GOT3 (cell line): ENCODE measurements at regions not wholly inside any gene's neighbourhood (a gene's known extent, or its start where the extent isn't known, plus 50 kb on each side); places are given as distances from the start of the nearest gene placed in this dataset.
"Not testable (repeated sequence)": the region's sequence is repeated elsewhere in the genome, so short reads cannot be mapped to it uniquely, and the experiment has no call there.

Source experiments
- DNase-seq: peaks from one replicate; lab custom pipeline; 2025; ENCODE audit warnings: mixed read lengths; lab: John Stamatoyannopoulos, UW

DNA sequence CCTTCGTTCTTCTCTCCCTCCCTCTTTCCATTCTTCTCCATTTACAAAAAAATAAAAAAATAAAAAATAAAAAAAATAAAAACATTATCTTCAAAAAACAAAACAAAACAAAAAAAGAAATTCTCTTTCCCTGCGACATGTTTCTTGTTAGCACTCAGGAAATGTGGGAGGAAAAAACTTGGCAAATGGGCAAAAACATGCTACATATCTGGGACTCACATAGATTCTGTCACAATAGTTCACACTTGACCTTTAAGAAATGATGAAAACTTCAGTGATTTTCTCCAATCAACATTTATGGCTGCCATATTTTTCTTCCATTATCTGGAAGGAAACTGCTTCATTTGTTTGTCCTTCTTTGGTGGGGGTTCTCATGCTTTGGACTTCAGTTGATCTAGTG is 109.3 kb downstream of the PRKAB2 start:
- no peak for DNase-seq

GRCh38 chr1:147061880-147062279 is 110.4 kb downstream of the PRKAB2 start:
- DNase-seq, result not testable (repeated sequence)

GRCh38 chr1:147053269-147053668 is 115.1 kb downstream of the NBPF12 start:
- no peak for DNase-seq

DNA sequence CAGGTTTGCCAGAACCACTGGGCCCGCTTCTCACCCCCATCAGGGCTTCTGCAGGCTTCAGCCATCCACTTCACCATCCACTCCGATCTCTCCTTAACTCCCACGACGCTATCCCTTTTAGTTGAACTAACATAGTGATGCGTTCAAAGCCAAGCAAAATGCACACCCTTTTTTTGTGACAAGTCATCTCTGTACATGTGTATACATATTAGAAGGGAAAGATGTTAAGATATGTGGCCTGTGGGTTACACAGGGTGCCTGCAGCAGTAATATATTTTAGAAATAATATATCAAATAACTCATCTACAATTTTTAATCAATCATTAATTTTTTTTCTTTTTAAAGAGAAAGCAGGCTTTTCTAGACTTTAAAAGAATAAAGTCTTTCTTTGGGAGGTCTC is 114.6 kb downstream of the NBPF12 start:
- DNase-seq, result no peak

GRCh38 chr1:147052143-147052542 is 114.0 kb downstream of the NBPF12 start:
- DNase-seq, result no peak

DNA sequence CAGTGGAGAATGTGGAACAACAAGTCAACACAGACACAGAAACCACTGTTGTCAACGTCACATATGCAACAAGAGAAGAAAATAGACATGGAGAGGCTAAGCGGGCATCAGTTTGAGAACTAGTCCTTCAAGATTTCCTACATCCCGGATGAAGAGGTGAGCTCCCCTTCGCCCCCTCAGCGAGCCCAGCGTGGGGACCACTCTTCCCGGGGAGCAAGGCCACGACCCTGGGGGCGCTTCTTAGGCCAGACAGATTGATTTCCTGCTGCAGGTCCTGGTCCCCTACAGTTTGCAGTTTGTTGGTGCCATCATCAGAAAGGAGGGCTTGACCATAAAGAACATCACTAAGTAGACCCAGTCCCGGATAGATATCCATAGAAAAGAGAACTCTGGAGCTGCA is 113.0 kb downstream of the NBPF12 start:
- DNase-seq, result no peak

GRCh38 chr1:147050654-147051053 is 112.5 kb downstream of the NBPF12 start:
- no peak for DNase-seq

GRCh38 chr1:147046863-147047394 is 108.8 kb downstream of the NBPF12 start:
- DNase-seq, result not testable (repeated sequence)

- no peak for DNase-seq
These were observed 108.2 kb downstream of the NBPF12 start for GRCh38 chr1:147046189-147046862.
